Mucosa of stomach (tissue), 1 donor: ENCODE measurements at regions not wholly inside any gene's neighbourhood (a gene's known extent, or its start where the extent isn't known, plus 50 kb on each side); places are given as distances from the start of the nearest gene placed in this dataset.

Experiments used
- H3K27me3 ChIP-seq: one replicate; pipeline ENCODE4 v1.7.0; 2013; ENCODE audit warnings: mild to moderate bottlenecking, low read length; ENCODE audit not compliant: control insufficient read depth, insufficient read depth
- H3K36me3 ChIP-seq: one replicate; pipeline ENCODE4 v1.7.0; 2013; ENCODE audit warnings: low read length; ENCODE audit not compliant: control insufficient read depth, insufficient read depth
- H3K4me1 ChIP-seq: one replicate; pipeline ENCODE4 v1.7.0; 2013; ENCODE audit warnings: mild to moderate bottlenecking, low read length; ENCODE audit not compliant: control insufficient read depth, insufficient read depth
- H3K4me3 ChIP-seq: one replicate; pipeline ENCODE4 v1.7.0; 2013; ENCODE audit warnings: low read length
- H3K9ac ChIP-seq: one replicate; pipeline ENCODE4 v1.7.0; 2013; ENCODE audit warnings: mild to moderate bottlenecking, low read length, moderate library complexity
- H3K9me3 ChIP-seq: one replicate; pipeline ENCODE4 v1.7.0; 2013; ENCODE audit warnings: mild to moderate bottlenecking, low read length, moderate library complexity; ENCODE audit not compliant: control insufficient read depth
- donor health status: Pancreatic carcinoma.

DNA sequence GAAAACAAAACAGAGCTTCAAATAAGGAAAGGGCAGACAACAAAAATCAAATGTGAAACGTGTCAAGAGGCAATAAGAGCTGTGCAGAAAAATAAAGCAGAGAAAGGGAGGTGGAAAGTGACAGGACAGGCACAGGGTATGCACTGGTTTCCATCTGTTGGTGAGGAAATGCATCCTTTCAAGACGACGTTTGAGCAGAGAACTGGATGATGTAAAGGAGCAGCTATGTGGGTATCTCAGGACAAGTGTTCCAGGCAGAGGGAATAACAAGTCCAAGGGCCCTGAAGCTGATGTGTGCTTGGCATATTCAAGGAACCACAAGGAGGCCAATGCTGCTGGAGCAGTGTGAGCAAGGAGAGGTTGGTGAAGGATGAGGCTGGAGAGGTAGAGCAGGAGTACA, 168.9 kb upstream of the SERPINE2 start:
- Histone ChIP-seq H3K9ac (no peak overlapping the region), H3K27me3 (no peaks in the 10 kb centered on the region), H3K36me3 (no peaks in the 10 kb centered on the region), H3K9me3 (no peaks in the 10 kb centered on the region), H3K4me3 (no peak overlapping the region), H3K4me1 (no peaks in the 10 kb centered on the region)

GRCh38 chr2:224206816-224207215, 167.7 kb upstream of the SERPINE2 start:
- H3K4me1 ChIP-seq, result no peaks in the 10 kb centered on the region
- H3K9ac ChIP-seq, result no peak overlapping the region
- H3K36me3 ChIP-seq, result no peaks in the 10 kb centered on the region
- no peak overlapping the region for H3K4me3 ChIP-seq
- H3K9me3 ChIP-seq, result no peaks in the 10 kb centered on the region
- no peaks in the 10 kb centered on the region for H3K27me3 ChIP-seq

- no peaks in the 10 kb centered on the region for H3K9me3 ChIP-seq
- H3K4me3 ChIP-seq, result no peak overlapping the region
- no peaks in the 10 kb centered on the region for H3K27me3 ChIP-seq
- no peaks in the 10 kb centered on the region for H3K36me3 ChIP-seq
- no peaks in the 10 kb centered on the region for H3K4me1 ChIP-seq
- no peak overlapping the region for H3K9ac ChIP-seq
Measured at GRCh38 chr2:224202281-224202865, 163.3 kb upstream of the SERPINE2 start.

- Histone ChIP-seq H3K9me3 (no peaks in the 10 kb centered on the region), H3K36me3 (no peaks in the 10 kb centered on the region)
Measured at GRCh38 chr2:224198436-224198835, 159.3 kb upstream of the SERPINE2 start.

DNA sequence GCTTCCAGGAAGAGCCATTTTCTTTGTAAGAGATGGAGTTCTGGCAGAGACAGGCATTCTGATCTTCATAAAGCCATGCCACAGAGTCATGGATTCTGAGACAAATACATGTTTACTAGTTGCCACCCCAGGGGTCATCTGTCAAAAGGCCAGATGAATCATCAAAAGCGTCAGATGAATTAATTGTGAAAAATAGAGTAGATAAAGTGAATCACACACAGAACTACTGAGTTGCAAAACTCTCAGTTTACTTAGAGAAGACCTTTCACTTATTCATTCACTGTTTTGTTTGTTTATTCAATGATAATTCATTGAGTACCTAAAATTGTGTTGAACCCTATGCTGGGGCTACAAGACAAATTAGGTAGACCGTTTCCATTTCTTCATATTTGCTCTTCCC, 157.7 kb upstream of the SERPINE2 start:
- no peak overlapping the region for H3K9ac ChIP-seq
- H3K36me3 ChIP-seq, result no peaks in the 10 kb centered on the region
- no peaks in the 10 kb centered on the region for H3K27me3 ChIP-seq
- H3K4me3 ChIP-seq, result no peak overlapping the region
- no peaks in the 10 kb centered on the region for H3K4me1 ChIP-seq
- peaks cover 6% of the 10 kb centered on the region for H3K9me3 ChIP-seq

More at GRCh38 chr2:224198436-224198835, 159.3 kb upstream of the SERPINE2 start:
- H3K4me1 ChIP-seq, result no peaks in the 10 kb centered on the region
- H3K27me3 ChIP-seq, result no peaks in the 10 kb centered on the region
- no peak overlapping the region for H3K9ac ChIP-seq
- no peak overlapping the region for H3K4me3 ChIP-seq

DNA sequence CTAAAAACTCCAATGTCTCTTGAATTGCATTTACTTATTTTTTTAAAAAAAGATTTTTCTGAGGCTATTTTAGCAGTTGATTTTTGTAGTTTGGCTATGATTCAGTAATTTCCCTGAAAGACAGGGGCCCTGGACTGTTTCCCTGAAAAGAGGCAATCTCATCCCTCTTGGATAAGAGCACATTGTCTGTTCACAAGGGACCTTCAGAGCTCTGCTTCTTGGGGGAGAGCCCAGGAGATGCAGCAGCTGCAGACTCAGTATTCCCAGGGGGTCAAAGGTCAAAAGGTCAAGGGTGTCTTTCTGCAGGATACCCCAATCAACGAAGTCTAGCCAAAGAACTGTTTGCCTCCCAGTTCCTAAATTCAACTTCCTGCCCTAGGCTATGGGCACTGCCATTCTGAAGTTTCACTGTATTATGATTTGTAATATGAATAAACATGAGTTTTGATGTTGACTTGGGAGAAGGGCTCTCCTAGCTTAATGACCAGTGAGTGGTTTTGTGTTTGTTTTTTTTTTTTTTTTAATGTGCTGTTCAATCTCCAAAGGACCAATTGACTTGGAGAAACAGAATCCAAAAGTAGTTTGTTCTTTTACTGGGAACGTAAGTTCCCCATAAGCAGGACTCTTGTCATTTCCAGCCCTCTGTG, 157.0 kb upstream of the SERPINE2 start:
- Histone ChIP-seq H3K36me3 (no peaks in the 10 kb centered on the region), H3K9me3 (peaks cover 6% of the 10 kb centered on the region), H3K27me3 (no peaks in the 10 kb centered on the region), H3K4me3 (no peak overlapping the region), H3K9ac (no peak overlapping the region), H3K4me1 (no peaks in the 10 kb centered on the region)

DNA sequence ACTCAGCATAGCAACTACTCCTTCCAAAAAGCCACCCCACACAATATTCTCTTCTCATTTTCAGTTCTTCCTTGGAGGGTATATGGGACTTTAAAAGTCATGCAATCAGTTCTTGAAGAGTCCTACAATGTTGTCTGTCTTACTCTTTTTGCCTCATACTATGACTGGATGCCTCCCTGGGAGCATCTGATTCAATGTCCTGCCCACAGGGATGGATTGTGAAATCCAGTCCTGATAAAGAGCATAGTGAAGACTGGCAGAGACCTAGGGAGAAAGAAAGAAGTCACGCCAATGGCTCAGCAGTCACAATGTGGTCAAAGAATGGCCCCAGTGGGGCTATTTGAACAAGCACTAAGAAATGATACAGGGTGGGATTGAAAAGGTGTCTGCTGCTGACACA, 155.1 kb upstream of the SERPINE2 start:
- H3K4me3 ChIP-seq, result no peak overlapping the region
- H3K9me3 ChIP-seq, result peaks cover 6% of the 10 kb centered on the region
- H3K27me3 ChIP-seq, result no peaks in the 10 kb centered on the region

DNA sequence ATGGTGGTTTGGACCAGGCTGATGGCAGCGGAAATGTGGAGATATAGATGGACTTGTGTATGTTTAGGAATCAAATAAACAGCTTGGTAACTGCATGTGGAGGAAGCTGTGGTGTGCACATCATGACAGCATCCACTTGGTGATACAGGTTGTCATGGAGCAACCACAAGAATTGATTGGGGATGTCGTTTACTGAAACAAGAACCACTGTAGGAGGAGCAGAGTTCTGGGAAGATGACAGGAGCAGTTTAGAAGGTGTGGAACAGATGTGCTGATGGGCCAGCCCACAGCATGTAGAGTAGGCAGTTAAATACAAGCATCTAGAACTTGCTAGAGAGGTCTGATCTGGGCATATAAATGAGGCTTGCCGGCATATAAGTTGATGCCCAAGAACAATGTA, 152.4 kb upstream of the SERPINE2 start:
- no peaks in the 10 kb centered on the region for H3K4me1 ChIP-seq
- H3K9me3 ChIP-seq, result peaks cover 6% of the 10 kb centered on the region
- no peak overlapping the region for H3K9ac ChIP-seq
- H3K4me3 ChIP-seq, result no peak overlapping the region
- no peaks in the 10 kb centered on the region for H3K36me3 ChIP-seq
- H3K27me3 ChIP-seq, result no peaks in the 10 kb centered on the region

More for the DNA sequence above, 155.1 kb upstream of the SERPINE2 start:
- no peaks in the 10 kb centered on the region for H3K4me1 ChIP-seq
- H3K9ac ChIP-seq, result no peak overlapping the region
- H3K36me3 ChIP-seq, result no peaks in the 10 kb centered on the region

DNA sequence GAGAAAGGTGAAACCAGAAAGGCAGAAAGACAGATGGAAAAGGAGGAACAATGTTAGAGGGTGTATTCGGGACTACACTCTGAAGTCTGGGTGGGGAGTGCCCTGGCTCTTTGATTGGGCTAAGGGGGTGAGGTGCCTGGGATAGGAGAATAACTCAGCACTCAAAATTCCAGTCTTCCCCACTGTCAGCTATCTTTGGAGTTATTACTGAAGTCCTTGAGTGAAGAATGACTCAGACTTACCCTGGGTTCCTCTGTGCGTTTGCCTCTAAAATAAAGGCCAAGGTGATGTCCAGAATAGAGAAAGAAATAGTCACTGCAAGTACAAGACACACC, 151.8 kb upstream of the SERPINE2 start:
- Histone ChIP-seq H3K9me3 (peaks cover 6% of the 10 kb centered on the region), H3K4me1 (no peaks in the 10 kb centered on the region), H3K27me3 (no peaks in the 10 kb centered on the region), H3K4me3 (no peak overlapping the region), H3K9ac (no peak overlapping the region), H3K36me3 (no peaks in the 10 kb centered on the region)

DNA sequence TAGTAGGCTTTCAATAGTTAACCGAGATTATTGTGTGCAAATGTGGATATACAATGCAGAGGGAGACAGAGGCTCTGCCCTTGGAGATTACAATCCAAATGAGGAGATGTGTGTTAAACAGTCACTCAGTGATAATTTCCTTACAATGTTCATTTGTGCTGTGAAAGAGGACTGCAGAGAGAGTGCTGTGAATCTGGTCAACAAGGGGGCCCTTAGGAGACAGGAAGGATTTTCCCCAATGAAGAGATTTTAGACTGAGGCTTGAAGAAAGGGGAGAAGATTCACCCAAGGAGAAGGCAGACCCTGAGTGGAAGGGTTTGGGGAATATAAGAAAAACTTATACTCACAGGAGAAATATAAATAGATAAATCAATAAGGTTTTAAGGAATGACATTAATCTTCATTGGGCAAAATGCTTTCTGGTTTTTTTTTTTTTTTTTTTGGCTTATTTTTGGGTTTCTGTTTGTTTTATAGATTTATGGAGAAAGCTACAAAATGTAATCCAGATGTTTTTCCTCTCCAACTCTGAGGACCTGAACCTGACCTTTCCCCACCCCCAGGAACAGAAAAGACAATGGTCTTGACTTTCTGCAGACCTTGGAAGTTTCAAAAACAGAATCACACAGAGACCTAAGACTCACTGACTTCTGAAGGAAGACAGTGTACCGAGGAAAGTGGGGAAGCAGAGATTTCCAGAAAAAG, 151.3 kb upstream of the SERPINE2 start:
- Histone ChIP-seq H3K9me3 (peaks cover 6% of the 10 kb centered on the region), H3K27me3 (no peaks in the 10 kb centered on the region), H3K36me3 (no peaks in the 10 kb centered on the region), H3K9ac (no peak overlapping the region), H3K4me3 (no peak overlapping the region), H3K4me1 (no peaks in the 10 kb centered on the region)

DNA sequence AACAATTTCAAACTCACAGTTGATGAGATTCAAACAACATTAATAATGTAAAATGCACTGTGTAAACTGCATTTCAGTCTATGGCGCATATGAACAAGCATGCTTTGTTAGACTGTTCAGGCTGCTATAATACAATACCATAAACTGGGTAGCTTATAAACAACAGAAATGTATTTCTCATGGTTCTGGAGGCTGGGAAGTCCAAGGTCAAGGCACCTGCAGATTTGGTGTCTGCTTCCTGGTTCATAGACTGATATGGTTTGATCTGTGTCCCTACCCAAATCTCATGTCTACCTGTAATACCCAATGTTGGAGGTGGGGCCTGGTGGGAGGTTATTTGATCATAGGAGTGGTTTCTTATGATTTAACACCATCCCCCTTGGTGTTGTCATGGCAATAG, 148.1 kb upstream of the SERPINE2 start:
- H3K4me3 ChIP-seq, result no peak overlapping the region
- no peaks in the 10 kb centered on the region for H3K4me1 ChIP-seq
- no peaks in the 10 kb centered on the region for H3K27me3 ChIP-seq
- no peaks in the 10 kb centered on the region for H3K9me3 ChIP-seq
- no peak overlapping the region for H3K9ac ChIP-seq
- no peaks in the 10 kb centered on the region for H3K36me3 ChIP-seq

- no peak overlapping the region for H3K4me3 ChIP-seq
- H3K4me1 ChIP-seq, result no peaks in the 10 kb centered on the region
- H3K9ac ChIP-seq, result no peak overlapping the region
- no peaks in the 10 kb centered on the region for H3K27me3 ChIP-seq
- no peaks in the 10 kb centered on the region for H3K9me3 ChIP-seq
- H3K36me3 ChIP-seq, result no peaks in the 10 kb centered on the region
Measured at GRCh38 chr2:224185023-224185601, 146.0 kb upstream of the SERPINE2 start.
